ENCODE measurements at regions not wholly inside any gene's neighbourhood (a gene's known extent, or its start where the extent isn't known, plus 50 kb on each side); places are given as distances from the start of the nearest gene placed in this dataset.
"Not testable (repeated sequence)": the region's sequence is repeated elsewhere in the genome, so short reads cannot be mapped to it uniquely, and the experiment has no call there.

DNA sequence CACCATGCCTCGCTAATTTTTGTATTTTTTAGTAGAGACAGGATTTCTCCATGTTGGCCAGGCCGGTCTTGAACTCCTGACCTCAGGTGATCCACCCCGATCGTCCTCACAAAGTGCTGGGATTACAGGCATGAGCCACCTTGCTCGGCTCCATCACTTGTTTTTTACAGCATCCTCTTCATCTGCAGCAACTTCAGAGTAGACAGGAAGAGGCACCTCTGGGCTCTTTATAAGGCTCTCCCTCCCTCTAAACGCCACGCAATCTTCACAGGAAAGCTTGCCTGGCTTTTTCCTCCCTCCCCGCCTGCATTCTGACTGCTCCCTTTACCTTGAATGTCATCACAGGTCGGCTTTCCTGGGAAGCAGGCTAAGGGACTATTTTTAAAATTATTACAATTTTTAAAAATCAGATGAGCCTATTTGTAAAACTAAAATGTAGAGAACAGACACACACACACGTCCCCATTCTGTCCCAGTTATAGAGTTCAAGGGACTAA lies 111.5 kb upstream of the LDB2 start:
- DNase-seq (ENCODE audit: low read depth), result no peak

DNA sequence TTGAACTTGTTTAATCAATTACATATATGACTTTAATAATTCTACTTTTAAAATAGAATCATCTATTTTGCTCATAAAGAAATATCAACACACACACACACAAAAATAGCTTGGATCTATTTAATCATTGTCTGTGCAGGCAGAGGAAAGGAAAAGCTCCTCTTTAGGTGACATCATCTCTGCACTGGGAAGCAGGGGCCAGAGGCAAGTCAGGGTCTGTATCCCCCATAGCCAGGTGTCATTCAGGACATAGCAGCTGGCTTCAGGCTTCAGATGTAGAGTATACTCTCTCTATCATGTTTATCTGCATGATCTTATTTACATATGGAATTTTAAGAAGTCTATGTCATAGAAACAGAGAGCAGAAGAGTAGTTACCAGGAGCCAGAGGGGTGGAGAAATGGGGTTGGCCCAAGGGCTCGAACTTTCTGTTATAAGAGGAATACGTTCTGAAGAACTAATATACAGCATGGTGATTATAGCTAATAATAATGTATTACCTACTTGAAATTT lies 110.4 kb upstream of the LDB2 start:
- no peak for DNase-seq (ENCODE audit: low read depth)

DNA sequence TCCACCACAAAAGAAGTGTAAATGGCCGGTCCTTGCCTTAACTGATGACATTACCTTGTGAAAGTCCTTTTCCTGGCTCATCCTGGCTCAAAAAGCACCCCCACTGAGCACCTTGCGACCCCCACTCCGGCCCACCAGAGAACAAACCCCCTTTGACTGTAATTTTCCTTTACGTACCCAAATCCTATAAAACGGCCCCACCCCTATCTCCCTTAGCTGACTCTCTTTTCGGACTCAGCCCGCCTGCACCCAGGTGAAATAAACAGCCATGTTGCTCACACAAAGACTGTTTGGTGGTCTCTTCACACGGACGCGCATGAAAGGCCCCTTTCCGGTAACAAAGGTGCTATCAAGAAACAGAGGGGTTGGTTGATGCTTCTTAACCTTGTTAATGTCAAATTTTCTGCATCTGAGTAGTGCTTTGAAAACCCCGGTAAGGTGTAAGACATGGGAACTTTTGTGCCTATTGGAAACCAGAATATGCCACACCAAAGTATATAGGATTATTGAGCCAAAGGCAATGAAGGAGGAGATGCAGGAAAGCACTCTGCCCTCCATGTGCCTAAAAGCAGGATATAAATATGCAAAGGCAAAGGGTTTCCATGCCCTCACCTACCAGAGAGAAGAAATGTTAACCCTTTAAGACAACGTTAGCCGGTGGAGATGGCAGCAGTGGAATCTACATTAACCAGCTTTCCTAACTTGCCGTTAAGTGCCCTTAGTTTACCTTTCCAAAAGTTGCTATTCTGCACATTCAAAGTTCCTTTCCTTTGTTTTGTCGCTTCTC lies 105.4 kb upstream of the LDB2 start:
- DNase-seq (ENCODE audit: low read depth), result not testable (repeated sequence)

DNA sequence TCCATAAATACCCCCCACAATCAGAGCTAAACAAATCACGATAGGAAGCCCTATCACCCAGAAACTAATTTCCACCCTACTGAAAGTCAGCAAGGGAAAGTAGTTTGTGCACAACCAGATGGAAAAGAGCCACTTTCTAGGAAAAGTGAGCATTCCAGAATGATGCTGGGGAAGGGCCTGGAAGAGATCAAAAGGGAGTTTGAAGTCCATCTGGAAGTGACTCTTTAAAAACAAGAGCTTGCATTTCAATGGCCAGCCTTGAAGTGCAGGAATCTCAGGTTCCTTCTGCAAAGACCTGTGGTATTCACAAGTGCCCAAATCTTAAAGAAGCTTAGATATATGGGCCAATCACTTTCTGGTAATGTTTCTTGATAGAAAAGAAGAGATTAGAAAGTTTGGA lies 97.0 kb upstream of the LDB2 start:
- DNase-seq (ENCODE audit: low read depth), result no peak

DNA sequence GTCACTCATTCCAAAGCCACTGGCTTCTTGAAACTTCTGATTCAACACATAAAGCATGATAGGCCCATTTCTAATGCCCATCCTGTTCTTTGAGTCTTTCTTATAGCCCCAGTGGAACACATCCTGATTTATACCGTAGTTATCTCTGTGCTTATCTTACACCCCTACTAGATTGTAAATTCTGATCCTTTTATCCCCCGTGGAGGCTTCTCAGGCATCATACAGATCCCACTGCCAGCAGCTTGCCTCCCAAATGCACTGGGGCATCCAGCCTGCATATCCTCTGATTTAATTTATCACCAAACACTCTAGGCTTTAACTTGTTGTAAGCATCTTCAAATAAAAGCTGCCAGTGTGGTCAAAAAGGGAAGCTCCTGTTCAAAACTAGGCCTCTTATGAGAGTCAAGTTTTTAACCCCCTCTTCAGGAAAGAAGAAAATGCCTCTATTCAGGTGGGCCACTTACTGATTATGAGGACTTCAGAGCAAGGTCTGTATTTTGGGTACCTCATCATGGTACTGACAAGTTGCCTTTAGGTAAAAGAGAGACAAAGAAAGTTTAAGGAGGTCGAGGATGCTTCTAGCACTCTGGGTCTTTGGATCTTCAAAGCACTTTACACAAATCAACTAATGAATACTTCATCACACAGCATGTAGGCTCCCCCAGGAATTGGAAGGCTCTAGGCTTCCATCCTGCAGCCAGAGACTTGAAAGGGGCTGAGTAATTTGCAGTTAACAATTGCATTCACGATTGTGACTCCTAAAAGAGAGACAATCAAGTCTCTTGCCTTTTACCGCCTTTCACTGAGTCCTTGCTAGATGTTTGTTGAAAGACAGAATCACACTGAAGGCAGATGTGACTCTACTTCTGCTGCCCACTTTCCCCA lies 95.8 kb upstream of the LDB2 start:
- DNase-seq (ENCODE audit: low read depth), result no peak

DNA sequence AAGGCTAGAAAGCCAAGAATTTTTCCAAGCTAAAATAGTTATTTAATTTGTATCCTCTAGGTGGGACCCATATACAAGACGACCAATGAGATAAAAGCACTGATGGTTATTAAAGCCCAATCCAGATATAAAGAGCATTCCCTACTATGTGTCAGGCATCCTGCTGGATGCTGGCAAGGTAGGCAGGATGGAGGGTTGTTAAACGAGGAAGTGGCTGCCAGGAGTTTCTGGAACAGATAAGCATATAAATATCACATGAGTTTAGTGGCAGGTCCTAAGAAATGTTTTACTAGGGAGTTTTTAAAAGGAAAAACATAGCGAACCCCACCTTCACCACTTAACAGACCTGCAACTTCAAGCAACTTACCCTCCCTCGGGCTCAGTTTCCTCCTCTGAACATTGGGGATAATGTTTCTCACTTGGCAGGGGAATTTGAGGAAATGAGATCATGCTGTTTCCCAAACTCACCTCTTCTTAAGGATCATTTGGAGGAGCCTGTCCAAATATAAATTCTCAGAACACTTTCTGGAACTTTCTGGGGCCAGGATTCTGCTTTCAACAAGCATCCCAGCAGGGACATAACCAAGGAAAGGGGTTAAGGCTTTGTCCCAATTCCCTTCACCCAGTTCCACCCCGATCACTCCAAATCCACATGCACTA lies 94.3 kb upstream of the LDB2 start:
- no peak for DNase-seq (ENCODE audit: low read depth)

DNA sequence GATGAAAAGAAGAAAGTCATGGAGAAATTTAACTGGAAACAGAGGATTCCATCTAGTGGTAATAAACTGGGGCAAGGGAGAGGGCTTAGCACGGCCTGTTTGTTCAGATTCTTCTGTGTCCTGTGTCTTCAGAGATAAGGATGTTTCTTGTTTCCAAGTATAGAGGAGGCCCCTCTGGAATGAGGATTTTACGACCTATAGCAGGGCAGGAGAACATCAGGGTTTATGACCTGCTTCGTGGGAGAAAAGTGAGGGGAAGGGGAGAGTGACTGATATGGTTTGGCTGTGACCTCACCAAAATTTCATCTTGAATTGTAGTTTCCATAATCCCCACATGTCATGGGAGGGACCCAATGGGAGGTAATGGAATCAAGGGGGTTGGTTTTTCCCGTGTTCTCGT lies 93.0 kb upstream of the LDB2 start:
- DNase-seq (ENCODE audit: low read depth), result no peak

DNA sequence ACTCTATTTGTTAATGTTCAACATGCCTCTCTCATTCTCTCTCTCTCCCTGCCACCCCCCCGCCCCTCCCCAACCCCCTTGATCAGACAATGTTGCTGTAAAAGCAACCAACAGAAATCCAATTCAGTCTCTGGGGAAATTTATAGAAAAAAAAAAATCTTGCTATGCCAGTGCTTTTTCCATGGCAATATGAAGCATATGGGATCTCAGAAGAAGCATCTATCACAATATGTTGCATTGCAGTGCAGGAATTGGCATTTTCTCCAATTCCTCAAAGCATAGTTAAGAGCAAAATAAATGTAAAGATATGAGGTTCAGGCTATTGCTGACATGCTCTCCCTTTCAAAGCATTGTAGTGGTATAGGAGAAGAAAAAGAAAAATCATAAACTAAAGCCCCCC lies 90.9 kb upstream of the LDB2 start:
- no peak for DNase-seq (ENCODE audit: low read depth)

DNA sequence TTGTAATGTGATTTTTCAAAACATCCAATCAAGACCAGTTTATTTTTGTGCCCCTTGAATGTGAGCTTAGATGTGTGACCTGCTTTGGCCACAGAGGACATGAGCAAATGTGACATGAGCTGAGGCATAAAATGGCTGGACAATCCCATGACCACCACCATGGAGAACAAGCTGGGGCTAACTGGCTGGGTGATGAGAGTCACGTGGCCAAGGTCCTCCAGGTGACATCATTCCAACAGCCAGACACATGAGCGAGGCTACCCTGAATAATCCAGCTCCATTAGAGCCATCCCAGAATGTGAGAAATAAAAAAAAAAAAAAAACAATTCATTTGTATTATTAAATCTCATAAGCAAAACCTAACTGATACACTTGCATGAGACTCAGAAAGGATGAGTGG lies 90.4 kb upstream of the LDB2 start:
- no peak for DNase-seq (ENCODE audit: low read depth)

DNA sequence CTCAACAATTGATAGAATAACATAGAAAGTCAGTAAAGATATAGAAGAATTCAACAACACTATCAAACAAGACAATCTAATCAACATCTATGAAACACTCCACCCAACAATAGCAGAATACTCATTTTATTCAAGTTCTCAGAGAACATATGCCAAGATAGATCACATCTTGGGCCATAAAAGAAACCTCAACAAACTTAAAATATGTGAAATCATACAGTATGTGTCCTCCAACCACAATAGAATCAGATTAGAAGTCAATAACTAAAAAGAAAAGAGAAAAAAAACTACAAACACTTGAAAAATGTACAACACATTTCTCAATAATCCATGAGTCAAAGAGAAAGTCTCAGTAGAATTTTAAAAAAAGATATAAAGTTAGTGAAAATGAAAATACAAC lies 78.6 kb upstream of the LDB2 start:
- no peak for DNase-seq (ENCODE audit: low read depth)

DNA sequence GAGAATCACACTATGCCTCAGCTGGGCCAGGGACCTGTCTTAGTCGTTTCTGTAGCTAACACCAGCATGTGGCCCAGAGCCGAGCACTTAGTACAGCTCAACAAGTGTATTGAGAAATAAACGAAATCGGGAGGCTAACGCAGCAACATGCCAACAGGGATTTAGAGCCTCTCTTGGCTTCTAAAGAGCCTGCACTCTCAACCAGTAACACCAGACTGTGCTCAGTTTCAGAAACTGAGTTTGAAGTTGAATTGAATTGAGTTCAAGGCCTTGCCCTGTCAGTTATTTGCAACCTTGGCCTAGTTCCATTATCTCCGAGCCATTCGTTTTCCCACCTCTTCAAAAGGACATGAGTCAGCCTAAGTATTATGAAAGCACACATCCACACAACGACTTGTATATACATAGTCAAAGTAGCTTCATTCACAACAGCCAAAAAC lies 71.3 kb upstream of the LDB2 start:
- no peak for DNase-seq (ENCODE audit: low read depth)

DNA sequence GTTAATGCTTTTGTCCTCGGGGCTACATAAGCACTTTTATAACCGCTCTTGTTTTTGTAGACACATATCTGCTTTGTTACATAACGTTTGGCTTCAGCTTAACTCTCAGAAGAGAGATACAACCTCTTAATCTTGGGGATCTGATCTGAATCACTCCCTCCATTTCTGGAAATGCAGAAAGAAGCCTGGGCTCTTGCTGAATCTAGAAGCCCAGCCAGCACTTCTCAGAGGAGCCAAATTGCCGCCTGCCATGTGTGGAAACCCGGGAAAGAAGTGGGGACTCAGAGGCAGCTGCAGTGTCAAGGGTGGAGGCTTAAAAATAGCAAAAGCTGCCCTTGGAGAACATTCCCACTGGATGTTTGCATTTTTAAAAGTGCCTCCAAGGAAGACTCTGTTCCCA lies 69.3 kb upstream of the LDB2 start:
- no peak for DNase-seq (ENCODE audit: low read depth)

DNA sequence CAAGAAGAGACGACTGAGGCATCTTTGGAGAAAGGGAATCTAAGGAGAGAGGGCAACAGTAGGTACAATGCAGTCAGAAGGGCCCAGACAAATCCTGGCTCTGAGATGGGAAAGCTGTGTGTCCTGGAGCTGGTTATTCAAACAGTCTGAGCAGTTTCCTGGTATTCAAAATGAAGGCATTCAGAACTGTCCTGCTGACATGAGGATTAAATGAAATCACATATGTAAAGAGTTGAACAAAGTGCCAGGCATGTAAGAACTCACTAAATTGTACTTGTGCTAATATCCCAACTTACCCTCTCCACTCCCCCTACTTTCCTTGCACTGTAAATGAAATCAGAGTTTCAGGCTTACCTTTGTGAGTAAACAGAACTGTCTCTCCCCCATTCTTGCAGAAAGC lies 60.9 kb upstream of the LDB2 start:
- no peak for DNase-seq (ENCODE audit: low read depth)

DNA sequence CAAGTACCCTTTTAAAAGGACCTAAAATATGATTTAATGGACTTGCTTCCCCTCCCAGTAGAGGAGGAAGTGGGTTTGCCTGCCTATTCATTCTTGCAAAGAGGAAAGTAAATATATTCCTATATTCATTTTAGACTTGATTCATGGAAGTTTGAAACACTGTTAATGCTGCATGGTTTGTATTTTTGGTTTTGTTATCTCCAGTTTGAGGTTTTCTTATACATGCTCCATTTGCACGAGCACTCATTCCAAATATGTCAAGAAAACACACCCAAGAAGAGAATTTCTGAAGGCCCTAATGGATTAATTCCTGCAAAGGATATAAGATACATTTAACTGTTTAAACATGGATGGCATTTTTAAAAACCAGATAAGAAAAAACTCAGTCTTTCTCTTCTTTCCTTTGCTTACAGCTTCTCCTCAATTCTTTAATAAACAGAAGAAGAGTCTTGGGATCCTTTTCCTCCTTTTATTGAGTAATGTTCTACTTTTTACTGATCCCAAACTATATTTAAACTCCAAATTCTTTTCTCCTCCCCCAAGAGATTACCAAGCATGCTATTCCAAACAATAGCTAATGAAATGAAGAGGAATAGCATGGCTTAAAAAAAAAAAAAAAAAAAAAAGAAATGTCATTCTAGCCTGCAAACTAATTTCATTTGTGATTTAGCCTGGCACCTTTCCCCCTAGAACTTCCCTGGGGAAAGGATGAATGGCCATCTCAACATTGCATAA lies 54.6 kb upstream of the LDB2 start:
- no peak for DNase-seq (ENCODE audit: low read depth)

DNA sequence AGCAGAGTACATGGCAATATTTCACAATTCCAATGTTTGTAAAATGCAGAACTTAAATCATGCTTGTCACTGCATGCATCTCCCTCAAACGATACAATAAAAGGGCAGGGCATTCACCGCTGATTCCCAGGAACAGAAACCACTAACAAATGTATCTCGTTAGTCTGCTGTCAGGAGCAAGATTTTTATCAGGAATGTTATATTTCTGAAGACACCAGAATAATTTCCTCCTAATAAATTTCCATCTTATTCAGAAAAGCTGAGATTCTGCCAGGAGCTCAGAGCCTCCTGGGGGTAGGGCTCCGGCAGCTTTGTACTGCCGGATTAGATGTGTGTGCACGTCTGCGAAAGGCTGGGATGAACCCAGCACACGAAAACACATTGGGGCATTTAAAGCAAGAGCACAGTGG lies 54.0 kb upstream of the LDB2 start:
- no peak for DNase-seq (ENCODE audit: low read depth)

All from T-helper 22 cell (primary cell).